Inferior parietal cortex (tissue), 1 donor: ENCODE measurements at regions not wholly inside any gene's neighbourhood (a gene's known extent, or its start where the extent isn't known, plus 50 kb on each side); places are given as distances from the start of the nearest gene placed in this dataset.

Experiments
- DNase-seq: peaks from one replicate; pipeline ENCODE4 v3.0.0-alpha.2; 2016; ENCODE audit errors: extremely low spot score

GRCh38 chr10:113967126-113967525 lies 76.5 kb upstream of the ADRB1 start:
- DNase-seq = no peak

DNA sequence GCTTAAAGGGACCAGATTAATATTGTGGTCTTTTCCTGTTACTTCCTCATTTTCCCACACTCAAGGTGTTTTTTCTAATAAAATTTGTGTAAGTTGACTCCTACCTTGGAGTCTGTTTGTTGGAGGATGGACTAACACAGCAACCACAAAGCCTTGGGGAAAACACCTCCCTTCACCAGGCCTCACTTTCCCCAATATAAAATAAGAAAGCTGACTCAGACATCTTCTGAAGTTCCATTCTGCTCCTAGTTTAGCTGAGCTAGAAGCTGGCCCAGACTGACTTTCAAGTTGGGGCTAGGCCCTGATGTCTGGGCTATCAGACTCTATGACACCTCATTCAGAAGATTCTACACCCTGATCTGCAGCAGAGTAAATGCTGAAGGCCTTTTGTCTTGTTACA lies 73.0 kb upstream of the ADRB1 start:
- no peak for DNase-seq

- DNase-seq = no peak
Observed at GRCh38 chr10:113971349-113971973, 72.2 kb upstream of the ADRB1 start.

DNA sequence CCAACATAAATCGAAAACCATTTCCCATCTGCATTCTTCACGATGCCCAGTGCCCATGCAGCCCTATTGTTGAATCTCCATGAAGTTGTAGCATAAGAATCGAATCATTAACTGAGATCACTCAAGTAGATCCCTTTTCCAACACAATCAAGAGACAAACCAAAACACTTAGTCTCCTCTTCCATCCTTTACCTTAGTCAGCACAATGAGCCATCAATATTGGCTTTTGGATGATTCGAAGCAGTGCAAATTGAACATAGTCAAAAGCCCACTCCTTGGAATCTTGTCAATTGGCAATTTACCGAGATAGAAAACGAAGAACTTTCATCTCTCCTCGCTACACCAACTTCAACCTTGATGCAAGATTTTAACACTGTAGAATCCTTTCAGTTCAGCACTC lies 66.5 kb upstream of the ADRB1 start:
- DNase-seq = no peak

DNA sequence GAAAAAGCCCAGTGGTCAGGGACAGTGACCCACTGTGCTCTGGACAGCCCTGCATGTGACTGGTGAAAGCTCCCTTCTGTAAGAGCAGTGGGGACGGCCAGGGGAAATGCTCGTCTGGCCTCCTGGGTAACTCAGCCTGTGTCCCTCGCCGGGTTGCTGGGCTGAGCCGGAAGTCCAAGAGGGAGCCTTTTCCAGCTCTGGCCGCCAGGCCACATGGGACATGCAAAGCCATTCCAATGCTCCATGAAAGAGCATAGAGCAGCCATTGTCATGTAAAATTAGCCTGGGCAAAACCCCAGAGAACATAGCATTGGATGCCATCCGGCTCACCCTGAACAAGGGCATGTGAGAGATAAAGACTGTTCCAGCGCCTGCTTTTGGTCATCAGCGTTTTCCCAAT lies 64.9 kb upstream of the ADRB1 start:
- DNase-seq = peak; percentile 54

- no peak for DNase-seq
Observed at GRCh38 chr10:113979409-113979808, 64.3 kb upstream of the ADRB1 start.

- no peak for DNase-seq
Observed at GRCh38 chr10:113980408-113981087, 63.1 kb upstream of the ADRB1 start.

DNA sequence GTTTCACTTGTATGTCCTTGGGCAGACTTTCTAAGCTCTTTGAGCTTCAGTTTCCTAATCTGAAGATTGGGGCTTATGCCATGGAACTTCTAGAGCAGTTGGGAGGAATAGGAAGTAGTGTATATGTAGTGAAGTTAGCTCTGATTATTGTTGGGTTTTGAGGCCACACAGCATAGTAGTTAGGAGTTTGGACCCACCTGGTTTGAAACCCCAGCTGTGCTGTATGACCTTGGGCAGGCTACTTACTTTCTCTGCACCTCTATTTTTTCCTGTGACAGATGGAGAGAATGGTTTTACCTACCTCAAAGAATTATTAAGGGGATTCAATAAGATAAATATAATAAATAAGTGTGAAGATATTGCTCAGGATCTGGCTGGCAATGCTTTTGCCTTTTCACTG lies 61.4 kb upstream of the ADRB1 start:
- no peak for DNase-seq

DNA sequence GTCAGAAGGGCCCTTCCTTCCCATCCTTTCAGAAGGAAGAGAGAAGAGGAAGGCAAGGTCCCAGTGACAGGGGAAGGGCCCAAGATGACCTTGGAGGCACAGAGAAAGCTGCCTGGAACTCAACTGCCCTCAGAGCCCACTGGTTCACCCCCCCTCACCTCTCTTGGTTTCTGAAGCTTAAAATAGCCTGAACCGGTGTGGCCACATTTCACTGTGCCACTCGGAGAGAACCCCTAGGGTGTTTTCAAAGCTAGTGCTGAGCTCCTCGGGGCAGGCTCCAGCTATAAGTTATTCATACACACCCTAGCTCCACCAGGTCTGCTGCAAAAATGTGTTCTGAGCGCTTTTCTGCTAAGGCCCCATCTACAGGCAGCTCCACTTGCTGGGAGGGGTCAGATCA lies 60.9 kb upstream of the ADRB1 start:
- no peak for DNase-seq

DNA sequence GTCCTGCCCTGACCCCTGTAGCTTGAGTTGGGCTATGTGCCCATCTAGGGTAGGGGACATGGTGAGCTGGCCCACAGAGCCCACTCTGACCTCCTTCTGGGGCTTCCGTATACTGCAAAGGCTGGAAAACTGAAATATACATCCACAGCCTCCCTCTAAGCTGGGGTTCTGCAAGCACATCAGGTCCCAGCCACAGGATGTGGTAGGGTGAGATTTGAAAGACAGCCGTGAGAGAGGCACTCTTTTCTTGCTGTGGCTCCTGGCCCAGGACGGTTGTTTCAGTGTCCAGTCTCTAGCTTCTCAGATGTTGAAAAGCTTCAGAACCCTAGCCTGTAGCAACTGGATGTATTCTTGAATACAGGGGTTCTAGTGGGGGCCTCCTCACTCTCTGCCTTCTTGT lies 60.1 kb upstream of the ADRB1 start:
- no peak for DNase-seq

DNA sequence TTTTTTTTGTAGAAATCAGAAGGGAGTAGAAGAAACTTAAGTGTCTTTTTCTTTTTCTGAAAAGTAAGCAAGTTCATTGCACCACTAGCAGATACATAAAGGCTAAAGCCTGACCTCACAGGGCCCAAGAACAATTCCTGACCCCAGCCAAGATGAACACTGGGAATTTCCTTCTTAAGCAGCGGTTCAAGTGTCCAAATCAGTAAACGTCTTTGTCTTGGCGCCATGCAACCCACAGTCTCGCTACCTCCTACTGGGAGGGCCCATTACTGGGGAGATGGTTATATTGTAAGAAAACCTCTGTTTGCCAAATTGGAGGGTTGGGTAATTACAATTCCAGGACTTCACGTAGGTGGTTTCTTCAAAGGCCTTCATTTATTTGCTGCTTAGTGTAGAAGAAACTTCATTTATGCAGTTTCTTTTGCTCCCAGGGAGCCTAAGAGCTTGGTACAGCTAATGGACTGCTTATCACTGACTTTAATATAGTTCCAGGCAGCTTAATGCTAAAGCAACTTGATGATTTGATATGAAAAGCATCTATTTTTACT lies 58.3 kb upstream of the ADRB1 start:
- DNase-seq = no peak

- no peak for DNase-seq
Observed at GRCh38 chr10:113986316-113986715, 57.4 kb upstream of the ADRB1 start.

GRCh38 chr10:113987156-113987555 lies 56.5 kb upstream of the ADRB1 start:
- DNase-seq = no peak

- DNase-seq = no peak
Observed at GRCh38 chr10:113987805-113988204, 55.9 kb upstream of the ADRB1 start.

DNA sequence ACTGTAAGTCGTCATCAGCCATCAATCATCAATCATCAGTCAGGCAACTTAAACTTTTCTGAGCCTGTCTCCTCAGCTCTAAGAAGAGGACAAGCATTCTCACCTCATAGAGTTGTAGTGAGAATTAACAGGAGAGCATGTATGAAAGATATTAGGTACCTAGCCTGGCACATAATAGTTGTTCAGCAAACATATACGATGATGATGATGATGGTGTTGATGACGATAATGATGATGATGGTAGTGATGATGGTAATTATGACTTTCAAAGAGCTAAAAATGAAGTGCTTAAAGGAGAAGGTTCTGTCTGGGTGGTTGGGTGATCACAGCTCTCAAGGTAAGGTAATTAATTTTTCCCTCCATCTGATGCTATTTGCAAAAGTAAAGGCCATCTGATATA lies 55.1 kb upstream of the ADRB1 start:
- no peak for DNase-seq

GRCh38 chr10:113991091-113991860 lies 52.4 kb upstream of the ADRB1 start:
- DNase-seq = no peak

GRCh38 chr10:113992471-113993011 lies 51.1 kb upstream of the ADRB1 start:
- DNase-seq = no peak

DNA sequence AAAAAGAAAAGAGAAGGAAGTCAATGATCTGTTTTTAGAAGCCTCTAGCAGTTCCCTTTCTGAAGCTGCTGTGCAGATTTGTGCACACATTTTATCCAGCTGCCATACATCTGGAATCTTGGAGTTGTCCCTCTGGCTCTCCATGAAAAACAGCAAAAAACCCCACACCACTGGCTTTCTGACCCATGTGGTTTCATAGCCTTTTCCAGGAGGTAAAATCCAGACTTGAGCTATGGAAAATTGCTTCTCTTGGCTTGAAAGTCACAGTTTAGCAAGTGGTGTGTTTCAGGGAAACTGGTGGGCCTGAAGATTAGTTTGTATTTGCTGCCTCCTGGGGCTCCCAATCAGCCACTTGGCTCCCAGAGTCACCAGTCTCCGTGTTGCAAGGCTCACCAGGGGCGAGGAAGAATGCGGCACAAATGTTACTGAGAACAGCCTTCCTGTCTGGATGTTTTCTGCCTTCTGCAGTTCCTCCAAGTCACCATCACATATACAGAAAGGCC lies 50.1 kb upstream of the ADRB1 start:
- DNase-seq = no peak
